GM19023 (cell line): ENCODE measurements at regions not wholly inside any gene's neighbourhood (a gene's known extent, or its start where the extent isn't known, plus 50 kb on each side); places are given as distances from the start of the nearest gene placed in this dataset.
"Not testable (repeated sequence)": the region's sequence is repeated elsewhere in the genome, so short reads cannot be mapped to it uniquely, and the experiment has no call there.

Experiments used
- ATAC-seq: cut with Tn5 transposase; IDR thresholded peaks from one replicate; pipeline ENCODE4 v1.9.1; 2021; ENCODE audit warnings: mild to moderate bottlenecking, moderate library complexity; ENCODE audit not compliant: unreplicated experiment

DNA sequence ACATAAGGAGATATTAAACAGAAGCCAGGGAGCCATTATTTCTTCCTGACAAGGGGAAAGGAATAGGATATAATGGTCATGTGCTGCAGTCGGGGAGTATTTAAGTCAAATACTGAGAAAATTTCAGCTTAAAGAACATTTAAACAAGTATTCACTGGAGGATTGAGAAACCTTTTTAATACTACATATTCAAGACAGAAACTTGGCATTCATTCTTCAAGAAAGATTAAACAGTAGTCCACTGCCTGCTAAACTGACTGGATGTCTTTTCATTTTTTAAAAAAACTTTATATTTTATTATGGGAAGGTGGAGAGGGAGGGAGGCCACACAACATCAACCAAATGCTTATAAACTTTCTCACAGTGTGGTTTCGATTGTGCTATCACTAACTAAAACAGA, 107.4 kb upstream of the CBLB start:
- no peak for ATAC-seq

DNA sequence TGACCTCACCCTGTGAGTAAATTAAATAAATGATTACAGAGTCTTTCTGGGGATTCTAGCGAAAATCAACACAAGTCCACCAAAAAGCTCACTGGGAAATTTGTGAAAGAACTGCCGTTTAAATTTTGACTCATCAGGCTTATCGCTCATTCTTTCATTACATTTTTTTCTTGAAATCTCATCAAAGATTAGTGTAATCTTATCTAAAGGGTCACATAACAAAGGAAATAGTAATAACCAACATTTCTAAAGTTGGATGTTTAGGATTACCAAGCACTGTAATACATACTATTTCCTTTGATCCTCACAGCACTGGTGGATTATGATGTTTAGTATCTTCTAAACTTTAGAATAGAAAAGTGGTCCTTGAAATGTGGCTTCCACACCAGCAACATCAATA, 111.1 kb upstream of the CBLB start:
- no peak for ATAC-seq

DNA sequence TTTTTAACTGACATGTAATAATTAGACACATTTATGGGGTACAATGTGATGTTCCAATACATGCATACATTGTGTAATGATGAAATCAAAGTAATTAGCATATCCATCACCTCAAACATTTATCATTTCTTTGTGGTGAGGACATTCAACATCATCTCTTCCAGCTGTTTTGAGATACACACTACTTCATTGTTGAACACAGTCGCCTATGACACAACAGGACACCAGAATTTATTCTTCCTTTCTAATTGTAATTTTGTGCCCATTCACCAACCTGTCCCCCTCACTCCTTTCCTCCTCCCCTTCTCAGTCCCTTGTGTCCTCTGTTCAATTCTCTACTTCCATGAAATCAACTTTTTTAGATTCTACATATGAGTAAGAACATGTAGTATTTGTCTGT, 113.4 kb upstream of the CBLB start:
- no peak for ATAC-seq

DNA sequence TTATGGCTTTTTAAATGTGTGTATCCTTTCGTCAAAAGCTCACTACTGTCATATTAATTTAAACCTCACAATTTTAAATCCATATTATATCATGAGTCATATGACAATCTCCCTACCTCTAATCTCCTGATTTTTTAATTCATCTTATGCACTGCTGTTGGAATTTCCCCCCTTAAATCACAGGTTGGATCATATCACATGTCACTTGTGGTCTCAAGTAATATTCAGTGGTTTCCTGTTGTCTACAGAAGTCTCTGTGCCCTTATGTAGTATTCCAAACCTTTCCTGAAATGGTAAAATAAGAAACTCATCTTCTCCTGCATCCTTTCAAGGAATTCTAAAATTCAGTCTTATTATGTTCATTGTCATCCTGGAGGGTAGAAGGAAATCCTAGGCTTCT, 116.0 kb upstream of the CBLB start:
- no peak for ATAC-seq

DNA sequence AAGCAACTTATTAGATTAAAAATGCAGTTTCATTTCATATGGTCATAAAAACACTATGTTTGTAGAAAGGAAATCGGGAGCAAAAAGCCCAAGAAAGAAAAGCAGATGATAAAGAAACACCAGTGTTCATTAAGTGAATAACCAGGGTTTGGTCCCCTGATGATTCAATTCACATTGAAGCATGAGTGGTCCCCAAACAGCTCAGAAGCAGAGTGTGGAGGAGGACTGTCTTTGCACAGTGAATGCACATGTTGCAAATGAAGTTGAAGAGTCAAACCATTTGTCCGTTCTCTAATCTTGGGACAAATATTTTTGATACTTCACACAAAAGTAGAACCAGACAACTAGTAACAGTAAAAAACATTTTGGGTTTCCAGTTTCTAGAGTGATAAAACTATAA, 117.5 kb upstream of the CBLB start:
- ATAC-seq = not testable (repeated sequence)

DNA sequence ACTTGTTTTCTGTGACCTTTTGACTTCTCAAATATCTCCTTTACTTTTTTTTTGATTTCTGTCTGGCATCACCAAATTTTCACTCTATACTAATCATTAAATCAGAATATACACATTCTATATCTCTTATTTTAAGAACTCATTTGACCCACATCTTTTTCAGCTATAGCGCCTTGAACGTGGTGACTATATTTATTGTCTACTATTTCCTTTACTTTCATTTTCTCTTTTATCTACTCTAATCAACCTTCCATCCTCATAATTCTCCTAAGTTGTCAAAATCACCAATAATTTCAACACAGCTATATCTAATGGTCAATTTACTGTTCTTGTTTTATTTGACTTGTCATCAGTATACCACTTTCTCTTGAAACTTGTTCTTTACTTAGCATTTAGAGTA, 119.0 kb upstream of the CBLB start:
- ATAC-seq = no peak

DNA sequence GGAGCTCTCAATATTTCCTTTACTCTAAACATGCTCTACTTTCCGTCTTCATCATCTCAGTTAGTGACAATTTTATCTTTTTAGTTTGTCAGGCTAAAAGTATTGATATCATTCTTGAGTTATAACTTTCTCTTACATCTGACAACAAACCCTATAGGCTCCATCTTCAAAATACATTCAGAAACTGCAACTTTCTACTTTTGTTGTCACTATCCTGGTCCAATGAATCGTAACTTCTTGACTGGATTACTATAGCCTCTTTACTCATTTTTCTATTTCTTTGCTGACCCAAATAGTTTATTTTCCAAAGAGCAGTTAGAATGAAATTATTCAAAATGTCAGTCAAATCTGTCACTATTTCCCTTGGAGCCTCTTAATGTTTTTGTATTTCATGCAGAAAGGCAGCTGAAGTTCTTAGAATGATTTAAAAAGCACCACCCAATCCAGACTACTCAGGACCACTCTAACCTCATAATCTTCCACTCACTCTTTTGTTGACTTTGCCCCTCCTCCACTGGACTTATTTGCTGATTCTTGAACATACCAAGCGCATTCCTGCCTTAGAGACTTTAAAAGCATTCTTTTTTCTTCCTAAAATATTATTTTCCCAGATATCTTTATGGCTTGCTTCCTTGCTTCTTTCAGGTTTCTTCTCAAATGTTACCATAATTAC, 119.9 kb upstream of the CBLB start:
- ATAC-seq = no peak

DNA sequence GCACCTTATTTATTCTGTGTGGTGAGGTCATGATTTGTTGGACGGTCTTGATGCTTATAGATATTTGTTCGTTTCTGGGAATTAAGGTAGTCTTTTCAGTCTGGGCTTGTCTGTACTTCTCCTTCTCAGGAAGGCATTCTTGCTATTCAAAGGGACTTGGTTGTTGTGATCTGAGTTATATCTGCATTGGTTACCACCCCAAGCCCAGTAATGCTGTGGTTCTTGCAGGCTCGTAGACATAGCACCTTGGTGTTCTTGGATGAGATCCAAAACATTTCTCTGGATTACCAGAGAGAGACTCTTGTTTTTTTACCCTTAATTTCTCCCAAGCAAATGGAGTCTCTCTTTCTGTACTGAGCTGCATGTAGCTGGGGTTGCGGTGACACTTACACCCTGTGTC, 128.0 kb upstream of the CBLB start:
- no peak for ATAC-seq

DNA sequence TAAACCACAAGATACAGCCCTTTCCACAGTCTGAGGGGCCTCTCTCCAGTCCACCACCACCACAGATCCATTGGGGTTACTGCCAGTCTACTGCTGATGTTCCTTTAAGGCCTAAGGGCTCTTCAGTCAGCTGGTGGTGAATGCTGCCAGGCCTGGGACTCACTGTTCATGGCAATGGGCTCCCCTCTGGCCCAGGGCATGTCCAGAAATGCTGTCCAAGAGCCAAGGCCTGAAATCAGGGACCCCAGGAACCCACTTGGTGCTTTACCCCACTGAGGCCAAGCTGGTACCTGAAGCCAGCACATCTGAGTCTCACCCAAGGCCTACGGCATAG, 128.6 kb upstream of the CBLB start:
- ATAC-seq = no peak

DNA sequence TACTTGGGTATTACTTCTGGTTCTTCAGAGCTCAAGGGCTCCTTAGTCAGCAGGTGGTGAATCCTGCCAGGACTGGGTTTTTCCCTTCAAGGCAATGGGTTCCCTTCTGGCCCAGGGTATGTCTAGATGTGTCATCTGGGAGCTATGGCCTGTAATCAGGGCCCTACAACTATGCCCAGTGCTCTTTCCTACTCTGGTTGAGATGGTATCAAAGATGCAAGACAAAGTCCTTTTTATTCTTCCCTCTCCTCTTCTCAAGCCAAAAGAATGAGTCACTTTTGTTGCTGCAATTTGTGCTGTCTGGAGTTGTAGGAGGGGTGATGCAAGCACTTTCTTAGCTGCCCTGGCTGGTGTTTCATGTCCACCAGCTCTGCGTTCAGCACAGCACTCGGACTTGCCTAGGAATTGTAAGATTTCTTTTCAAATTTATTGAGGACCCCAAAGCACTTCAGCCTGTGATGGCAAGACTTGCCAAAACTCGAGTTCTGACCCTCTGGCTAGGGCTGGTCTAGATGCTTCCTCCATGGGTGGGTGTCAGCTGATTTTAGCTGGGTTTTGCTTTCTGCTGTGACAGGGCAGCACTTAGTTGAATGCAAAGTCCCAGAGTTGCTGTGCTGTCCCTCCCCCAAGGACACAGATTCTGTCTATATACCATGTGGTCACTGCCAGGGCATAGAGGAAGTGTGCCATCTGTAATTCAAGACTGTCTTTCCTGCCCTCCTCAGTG, 129.2 kb upstream of the CBLB start:
- no peak for ATAC-seq

DNA sequence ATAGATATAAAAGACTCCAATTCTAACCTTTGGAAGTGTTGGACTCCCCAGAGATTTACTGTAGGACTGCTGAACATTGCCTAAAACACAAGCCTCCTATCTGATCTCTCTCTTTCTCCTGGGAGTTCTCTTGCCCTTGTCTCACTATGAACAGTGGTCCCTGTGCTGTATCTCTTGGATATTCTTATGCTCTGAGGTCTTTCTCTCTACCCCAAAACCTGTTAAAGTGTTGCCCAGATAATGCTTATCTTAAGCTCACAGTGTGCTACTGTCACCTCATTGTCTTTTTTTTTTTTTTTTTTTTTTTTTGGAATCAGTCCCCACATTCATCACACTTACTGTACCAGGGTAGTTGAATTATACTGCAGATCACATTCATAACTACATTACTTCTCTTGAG, 131.0 kb upstream of the CBLB start:
- no peak for ATAC-seq

DNA sequence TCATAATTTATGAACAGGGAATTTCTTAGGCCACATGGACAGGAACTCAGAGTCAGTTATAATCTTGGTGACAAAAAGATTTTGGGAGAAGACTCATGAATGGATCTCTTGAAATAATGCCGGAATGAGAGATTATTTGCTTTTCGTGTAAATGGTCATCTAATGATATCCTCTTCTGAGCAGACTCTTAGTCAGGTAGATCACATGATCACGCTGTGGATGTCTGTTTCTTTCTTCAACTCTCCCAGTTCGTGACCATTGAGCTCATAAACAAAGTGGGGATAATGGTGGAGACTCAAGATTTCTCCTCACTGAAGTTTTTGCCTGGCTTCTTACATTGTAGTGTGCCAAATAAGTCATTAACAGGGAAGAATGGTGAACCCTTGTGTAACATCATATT, 133.1 kb upstream of the CBLB start:
- no peak for ATAC-seq

DNA sequence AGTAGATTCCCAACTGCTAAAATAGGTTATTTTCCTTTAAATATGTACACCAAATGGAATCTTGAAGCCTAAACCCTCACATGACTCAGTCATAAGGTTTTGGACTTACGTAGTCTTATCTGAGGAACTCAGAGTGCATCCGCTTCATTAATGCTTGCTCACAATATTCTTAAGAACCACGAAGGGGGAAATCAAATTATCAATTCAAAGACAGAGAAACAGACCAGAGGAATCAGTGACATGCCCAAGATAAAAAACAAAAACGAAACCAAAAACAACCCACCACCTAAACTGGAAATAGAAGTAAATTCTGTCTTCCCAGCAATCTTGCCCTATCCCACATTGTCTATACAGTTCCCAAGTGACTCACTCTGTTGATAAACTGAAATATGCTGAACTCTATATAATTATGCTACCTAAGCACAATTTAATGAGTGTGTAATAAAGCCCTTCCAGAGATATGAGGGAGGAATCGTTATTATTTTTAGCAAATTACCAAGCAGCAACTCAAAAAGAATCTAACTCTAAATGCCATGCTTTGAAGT, 135.4 kb upstream of the CBLB start:
- ATAC-seq = no peak

DNA sequence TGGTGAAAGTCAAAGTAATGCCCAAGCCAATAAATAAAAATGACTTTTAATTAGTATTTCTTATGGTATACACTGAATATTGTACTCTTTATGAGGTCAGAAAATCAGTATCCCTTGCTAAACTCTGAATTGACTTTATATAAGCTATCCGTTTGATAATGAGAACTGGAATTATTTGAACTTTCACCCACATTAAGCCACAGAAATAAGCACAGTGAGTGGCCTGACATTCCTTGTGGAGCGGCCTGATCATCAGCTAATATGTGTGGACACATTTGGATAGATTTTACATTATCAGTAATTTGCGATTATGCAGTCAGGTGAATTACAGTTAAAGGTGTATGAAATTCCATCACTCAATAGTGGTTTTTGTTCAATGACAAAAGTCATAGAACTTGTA, 136.0 kb upstream of the CBLB start:
- no peak for ATAC-seq

DNA sequence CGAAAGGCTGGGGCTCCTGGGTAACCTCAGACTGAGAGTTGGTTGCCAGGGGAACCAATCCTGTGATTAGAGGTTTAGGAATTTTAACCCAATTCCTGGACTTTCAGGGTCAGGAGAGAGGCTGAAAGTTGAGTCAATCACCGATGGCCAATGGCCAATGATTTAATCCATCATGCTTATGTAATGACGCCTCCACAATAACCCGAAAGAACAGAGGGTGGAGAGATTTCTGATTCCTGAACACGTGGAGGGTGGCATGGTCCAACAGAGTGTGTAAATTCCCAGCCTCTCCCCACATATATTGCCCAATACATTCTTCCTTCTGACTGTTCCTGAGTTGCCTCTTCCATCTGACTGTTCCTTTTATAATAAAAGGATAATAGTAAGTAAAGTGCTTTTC, 137.2 kb upstream of the CBLB start:
- no peak for ATAC-seq

DNA sequence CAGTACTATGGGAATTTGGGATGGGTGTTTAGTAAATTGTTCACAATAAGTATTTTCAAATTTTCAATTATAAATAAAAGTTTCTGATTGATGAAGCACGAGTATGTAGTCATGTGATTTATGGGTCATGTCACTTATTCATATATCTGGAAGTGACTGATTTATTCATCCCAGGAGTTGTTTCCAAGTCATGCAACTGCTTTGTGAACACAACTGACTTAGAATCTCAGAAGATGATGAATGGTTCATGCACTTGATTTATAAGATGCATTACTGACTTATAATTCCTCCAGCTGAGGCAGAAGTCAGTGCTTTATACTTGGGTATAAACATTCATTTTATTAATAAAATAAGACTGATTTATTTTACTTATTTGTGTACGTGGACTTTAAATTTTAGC, 137.8 kb upstream of the CBLB start:
- no peak for ATAC-seq

DNA sequence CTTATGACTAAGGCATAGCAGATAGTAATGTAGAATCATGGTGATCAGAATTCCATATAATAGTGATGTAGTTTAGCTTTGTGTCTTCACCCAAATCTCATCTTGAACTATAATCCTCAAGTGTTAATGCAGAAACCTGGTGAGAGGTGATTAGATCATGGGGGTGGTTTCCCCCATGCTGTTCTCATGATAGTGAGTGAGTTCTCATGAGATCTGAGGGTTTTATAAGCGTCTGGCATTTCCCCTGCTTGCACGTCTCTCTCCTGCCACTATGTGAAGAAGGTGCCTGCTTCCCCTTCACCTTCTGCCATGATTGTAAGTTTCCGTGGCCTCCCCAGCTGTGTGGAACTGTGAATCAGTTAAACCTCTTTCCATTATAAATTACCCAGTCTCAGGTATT, 138.7 kb upstream of the CBLB start:
- ATAC-seq = no peak

DNA sequence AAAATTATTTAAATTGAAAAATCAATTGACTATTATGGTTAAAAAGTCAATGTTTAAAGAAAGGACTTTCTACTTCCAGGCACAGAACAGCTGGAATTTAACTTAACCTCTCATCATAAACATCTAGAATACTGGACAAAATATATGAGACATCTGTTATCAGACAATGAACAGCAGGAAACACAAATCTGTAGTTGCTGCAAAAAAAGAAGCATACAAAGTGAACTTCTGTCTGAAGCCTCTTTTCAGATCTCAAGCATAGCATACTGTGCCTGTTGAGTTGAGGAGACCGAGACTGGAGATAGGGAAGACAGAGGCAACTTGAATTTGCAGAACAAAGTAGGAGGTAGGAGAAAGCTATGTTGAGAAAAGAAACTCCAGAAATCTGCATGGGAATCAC, 140.0 kb upstream of the CBLB start:
- no peak for ATAC-seq

DNA sequence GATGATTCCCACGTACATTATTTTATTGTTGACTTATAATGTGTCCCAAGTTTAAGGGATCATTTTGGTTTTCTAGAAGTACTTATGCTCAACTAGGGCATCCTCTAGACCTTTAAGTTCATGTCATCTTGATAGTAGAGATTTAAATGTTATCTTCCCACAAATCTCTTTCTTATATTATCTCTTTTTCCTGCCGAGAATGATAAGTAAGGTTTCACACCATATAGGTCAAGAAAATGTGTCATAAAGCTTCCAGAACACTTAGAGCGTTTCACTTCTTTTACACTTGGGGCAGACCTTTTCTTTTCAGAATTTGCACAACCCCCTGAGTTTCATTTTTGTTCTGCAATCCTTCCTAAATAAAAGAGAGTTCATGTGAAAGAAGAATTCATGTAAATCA, 142.0 kb upstream of the CBLB start:
- no peak for ATAC-seq

DNA sequence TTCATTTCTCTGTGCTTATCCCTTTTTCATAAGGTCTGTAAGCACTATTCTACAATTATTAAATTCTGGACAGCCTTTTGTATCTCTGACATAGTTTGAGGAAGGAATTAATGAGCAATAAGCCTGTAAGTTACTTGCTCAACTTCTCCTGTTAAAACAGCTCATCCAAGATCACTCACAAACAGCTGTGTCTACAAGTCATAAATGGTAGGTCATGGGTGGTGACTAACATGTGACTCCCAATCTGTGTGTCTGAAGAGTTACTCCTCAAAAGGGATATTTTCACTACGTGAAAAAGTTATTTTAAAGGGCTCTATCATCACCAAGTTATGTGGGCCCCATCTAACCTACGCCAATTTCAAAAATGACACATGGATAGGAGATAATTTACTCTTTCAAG, 145.2 kb upstream of the CBLB start:
- no peak for ATAC-seq

DNA sequence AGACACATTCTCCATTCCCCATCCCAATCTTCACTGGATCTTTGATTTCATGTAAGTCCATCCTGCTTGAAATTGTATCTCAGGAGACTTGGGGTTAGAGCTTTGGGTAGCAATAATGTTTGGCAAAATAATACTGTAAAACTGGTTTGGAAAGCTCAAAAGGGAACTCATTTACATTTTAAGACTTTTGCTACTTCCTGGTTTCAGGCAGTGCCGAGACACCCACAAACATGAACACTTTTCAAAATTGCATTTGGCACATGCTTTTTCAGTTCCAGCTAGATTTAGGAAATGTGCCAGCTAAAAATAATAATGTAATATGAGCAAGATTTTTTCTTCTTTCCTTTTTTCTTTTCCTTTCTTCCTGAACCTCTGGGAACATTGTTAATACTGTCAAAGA, 145.7 kb upstream of the CBLB start:
- ATAC-seq = no peak

DNA sequence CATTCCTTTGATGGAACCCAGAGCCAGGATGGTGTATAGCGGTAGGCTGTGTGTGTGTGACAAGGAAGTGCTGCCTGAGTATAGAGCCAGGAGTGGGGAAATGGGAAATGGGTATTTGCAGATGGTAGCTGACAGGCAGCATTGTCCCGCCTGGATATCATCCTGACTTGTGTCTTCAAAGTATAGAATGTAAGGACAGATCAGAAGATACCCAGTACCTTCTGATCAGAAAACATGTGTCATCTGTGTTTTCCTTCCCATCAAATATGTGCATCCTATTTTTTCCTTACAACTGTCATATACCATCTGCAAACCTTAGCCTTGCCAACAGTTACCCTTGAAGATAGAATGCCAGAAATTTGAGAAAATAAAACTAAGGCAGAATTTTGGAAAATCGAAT, 146.2 kb upstream of the CBLB start:
- no peak for ATAC-seq

DNA sequence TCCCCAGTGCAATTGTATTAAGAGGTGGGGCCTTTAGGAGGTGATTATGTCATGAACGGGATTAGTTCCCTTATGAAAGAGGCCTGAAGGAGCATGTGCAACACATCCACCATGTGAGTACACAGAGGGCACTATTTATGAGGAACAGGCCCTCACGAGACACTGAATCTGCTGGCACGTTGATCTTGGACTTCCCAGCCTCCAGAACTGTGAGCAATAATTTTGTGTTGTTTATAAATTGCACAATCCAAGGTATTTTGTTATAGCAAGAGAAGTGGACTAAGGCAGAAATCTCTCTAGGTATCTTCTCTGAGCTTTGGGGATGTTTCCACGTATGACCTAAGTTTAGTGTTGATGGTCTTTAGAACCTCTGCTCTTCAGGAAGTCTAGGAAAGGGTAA, 149.3 kb upstream of the CBLB start:
- no peak for ATAC-seq
